ENCODE measurements at regions not wholly inside any gene's neighbourhood (a gene's known extent, or its start where the extent isn't known, plus 50 kb on each side); places are given as distances from the start of the nearest gene placed in this dataset.

GRCh38 chr3:127108796-127109195, 84.1 kb upstream of the PRR23E start:
- DNase-seq, result no peak

DNA sequence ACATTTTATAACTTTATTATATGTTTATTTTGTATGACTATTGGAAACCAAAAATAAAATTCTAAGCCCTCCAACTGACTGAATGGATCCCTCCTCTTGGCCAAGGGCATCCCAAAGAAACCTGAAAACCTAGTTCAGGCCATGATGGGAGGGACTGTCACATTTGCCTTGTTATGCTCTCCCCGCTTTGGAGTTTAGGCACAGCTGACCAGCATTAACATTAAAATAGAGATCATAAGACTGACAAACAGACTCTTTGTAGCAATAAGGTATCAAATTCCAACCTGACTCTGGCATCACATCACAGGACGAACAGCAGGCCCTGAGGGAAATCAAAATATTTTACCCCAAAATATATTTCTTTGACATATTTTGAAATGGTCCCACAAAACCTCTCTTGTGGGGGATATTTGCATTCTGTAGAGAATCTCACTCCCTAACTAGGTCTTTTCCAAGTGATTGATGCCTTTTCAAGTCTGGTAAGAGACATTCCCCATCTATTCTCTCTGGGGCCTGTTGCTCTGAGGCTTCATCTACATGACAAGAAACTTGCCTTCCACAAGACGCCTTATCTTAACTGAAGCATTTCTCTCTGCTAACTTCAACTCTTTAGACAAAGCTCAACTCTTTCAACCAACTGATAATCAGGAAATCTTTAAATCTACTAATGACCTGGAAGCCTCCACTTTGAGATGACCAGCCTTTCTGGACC, 81.8 kb upstream of the PRR23E start:
- DNase-seq, result no peak

DNA sequence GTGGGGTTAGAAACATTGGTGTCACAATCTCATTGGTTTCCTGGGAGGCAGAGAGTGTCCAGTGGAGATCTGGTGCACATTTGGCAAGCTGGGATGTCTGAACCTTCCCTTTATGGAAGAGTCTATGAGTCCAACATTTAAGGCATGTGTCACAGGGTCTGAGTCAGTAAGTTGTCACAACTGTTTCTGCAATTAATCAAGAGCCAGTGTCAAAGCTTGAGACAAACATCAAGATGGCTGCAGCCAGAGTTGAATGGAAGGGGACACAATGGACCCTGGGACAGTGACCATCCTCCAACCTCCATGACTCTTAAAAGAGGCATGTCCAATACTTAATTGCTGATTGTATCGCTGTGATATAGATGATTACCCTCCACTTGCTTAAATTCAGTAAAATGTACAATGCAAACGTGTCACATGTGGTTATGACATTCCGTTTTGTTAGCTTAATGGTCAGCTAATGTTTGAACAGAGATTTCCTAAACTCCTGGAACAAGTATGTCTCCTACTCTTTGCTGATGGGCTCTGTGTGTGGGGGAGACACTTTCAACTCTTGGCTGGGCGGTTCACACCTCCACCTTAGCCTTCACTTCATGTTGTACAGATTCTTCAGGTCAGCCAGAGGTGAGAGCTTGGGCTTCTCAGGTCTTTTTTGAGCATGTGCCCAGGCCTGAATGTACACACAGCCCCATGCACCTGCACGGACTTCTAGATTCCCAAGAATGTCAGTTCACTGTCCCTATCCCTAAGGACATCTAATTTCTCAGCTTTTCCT, 79.9 kb upstream of the PRR23E start:
- DNase-seq, result no peak

DNA sequence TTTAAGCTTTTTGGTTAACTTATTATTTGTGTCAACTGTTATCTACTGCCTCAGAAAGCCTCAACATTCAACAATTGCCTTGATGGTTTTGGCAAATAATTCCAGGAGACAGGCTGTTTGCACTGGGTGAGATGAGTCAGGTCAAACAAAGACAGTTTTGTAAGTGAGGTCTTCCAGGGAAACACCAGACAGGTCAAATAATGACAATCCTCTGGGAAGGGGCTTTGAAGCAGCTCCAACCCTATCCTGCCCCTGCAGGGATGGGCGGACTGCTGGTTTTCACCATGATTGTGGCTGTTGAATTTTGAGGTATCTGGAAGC, 79.4 kb upstream of the PRR23E start:
- no peak for DNase-seq

GRCh38 chr3:127114337-127115070, 78.4 kb upstream of the PRR23E start:
- DNase-seq, result no peak

- DNase-seq, result no peak
Measured at GRCh38 chr3:127115691-127116351, 77.1 kb upstream of the PRR23E start.

- DNase-seq, result no peak
Measured at GRCh38 chr3:127118366-127118765, 74.6 kb upstream of the PRR23E start.

DNA sequence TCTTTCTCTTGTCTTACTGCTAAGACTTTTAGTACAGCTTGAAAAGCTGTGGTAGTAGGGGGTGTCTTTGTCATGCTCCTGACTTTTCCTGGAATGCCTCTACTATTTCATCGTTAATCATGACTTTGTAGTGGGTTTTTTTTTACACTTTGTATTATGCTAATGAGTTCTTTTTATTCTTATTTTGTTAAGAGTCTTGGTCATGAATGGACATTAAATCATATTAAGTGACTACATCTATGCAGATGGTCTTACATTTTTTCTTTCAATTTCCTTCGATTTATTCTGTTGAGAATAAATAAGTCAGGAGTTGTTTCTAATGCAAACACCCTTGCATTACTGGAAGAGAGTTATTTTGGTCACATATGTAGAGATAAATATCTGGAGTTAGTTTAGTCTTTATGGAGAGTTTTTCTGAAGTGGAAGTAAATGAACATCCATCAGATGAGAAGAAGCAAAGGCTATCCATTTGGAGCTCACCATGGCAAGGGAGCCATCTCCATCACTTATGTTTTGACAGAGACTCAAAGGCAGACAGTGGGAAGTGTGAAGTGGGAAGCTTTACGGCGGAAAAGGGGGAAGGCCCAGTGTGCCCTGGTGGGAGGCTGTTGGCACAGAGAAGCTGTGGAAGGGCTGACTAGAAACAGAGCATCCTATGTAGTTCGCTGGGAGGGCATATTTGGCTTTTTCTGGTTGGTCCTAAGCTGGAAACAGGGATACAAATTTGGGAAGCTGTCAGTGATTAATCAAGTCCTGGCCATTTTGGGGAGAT, 73.1 kb upstream of the PRR23E start:
- no peak for DNase-seq

DNA sequence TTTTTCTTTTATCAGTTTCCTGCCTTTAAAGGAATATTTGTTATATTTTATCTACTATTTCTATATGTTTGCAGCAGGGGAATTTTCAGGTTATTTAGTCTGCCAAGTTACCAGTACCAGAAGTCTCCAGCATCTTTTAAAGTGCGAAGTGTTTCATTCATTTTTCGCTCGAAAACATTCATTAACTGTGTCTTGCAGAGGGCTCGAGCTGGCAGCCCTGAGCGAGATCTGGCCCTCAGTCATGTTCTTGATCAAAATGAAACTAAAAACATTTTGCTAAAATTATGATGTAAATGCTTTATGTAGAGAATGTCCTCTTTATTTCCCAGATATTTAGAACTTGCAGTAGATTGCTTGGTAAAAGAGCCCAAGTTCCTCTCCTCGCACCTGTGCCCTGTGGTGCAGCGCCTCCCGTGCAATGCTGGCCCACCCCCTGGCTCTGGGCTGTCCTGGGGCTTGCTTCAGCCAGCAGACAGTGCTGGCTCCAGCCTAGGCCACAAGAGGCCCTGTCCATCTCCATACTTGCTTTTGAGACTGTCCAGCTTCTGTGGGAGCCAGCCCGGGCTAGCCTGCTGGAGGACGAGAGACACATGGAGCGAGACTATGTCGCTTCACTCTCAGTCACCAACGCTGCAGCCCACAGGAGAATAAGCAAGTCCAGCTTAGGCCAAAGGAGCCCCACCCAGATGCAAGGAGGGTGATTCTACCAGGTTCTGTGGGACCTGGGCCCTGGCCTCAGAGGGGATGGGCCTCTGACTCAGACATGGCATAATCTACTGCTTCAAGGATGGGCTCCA, 71.9 kb upstream of the PRR23E start:
- no peak for DNase-seq

DNA sequence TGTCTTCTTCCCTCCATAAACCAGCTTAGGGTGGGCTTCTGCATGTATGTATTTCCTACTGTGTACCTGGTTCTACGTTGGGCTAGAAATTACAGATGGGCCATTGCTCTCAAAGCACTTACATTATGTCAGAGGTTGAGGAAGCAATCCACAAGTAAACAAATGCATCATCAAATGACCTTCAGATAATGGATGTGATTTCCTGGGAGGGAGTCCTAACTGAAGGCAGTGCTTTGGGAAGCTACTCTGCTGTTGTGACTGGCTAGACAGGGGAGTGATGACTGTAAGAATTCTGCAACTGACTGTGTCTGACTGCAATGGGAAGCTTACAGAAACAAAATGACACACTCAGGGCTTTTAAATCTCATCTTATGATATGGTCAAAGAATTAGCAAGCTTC, 71.0 kb upstream of the PRR23E start:
- DNase-seq, result no peak

GRCh38 chr3:127123533-127123932, 69.4 kb upstream of the PRR23E start:
- DNase-seq, result no peak

- no peak for DNase-seq
Measured at GRCh38 chr3:127124120-127124519, 68.8 kb upstream of the PRR23E start.

DNA sequence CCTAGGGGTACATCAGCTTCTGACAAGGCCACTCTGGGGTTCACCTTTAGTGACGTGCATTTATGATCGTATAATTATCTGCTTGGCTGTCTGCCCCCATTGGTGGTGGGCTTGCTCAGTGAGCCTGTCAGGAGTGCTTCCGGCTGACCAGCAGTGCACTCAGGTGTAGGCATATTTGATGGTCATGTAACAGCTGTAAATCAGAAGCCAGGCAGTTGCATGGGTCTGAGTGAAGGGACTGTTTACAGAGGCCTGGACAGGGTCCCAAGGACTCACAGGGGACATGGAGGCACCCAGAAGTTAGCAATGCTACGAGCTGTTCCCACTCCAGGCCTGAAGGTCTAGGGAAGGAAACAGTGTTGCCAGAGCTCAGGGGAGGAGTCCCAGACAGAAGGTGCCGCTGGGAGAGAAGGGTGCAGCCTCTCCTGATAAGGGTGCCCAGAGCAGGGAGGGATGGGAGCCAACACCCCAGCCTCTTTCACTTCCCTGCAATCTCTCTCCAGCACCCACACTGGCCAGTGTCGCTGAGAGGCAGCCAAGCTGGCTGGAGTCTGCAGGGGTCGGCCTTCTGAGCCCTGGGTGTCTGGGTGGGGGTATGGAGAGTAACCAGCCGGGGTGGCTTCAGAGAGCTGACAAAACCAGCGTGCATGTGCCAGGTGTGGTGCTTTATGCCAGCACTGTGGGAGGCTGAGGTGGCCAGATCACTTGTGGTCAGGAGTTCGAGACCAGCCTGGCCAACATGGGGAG, 61.3 kb upstream of the PRR23E start:
- DNase-seq, result no peak

DNA sequence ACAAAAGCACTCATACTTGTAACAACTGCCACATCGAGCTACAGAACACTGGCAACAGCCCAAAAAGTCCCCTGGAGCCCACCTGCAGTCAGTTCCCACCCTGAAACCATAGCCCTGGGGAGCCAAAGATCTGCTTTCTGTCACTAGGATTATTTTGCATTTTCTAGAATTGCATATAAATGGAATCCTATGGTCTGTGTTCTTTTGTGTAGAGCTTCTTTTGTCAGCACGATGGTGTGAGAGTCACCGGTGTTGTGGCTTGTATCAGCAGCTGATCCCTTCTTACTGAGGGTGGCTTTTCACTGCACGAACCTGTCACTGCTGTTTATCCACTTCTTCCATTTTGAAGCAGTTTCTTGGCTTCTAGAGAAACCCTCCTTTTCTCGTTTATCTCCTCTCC, 60.1 kb upstream of the PRR23E start:
- DNase-seq, result no peak

DNA sequence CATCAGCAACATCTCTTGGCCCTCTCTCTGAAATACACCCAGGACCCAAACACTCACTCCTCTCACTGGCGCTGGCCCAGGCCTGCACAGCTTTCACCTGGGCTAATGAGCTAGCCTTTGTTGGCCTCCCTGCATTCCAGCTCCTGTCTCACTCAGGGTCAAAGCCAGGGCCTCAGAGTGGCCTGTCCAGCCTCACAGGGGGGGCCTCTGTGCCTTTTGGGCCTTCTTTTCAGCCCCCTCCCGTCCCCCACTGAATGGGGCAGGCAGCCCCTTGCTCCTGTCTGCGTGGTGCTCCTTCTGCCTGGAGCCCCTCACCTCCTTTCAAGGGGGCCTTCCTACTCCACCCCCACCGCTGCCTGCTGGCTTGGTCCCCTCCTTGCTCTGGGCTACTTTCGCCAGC, 59.0 kb upstream of the PRR23E start:
- DNase-seq, result no peak

DNA sequence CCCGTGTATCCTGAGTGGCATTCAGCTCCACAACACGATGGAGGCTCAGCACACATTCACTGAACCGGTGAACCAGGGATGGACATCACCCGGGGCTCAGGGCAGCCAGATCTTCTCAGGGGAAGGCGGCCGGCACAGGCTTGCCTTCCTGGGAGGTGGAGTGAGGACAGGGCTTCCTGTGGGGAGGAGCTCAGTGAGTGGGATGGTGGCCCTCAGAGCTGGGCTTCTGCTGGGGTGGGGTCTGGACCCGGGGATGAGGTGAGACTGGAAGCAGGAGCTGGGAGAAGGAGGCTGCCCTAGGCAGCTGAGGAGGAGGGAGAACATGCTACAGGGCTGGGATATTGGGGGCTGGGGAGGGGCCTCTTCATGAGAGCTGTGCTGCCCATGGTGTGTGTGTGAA, 58.5 kb upstream of the PRR23E start:
- DNase-seq, result no peak

DNA sequence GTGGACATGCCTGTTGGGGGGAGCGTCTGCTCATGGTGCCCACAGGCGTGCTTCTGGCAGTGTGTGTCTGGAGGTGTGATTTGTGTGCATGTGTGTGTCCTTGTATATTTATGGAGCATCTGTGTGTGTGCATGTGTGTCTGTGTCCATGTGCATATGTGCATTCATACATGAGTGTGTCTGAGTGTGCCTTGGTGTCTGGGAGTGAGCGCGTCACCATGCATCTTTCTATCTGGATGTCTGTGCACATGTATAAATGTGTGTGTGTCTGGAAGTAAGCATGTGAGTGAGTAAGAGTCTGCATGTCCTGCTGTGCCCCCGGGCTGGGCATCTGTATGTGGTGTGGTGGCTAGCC, 58.1 kb upstream of the PRR23E start:
- DNase-seq, result no peak

- DNase-seq, result peak; percentile 42 to 73 (median 54)
Measured at GRCh38 chr3:127135241-127136023, 57.5 kb upstream of the PRR23E start.

- peak in 1 of 4 experiments; percentile 8 for DNase-seq
Measured at GRCh38 chr3:127136024-127136600, 56.8 kb upstream of the PRR23E start.

DNA sequence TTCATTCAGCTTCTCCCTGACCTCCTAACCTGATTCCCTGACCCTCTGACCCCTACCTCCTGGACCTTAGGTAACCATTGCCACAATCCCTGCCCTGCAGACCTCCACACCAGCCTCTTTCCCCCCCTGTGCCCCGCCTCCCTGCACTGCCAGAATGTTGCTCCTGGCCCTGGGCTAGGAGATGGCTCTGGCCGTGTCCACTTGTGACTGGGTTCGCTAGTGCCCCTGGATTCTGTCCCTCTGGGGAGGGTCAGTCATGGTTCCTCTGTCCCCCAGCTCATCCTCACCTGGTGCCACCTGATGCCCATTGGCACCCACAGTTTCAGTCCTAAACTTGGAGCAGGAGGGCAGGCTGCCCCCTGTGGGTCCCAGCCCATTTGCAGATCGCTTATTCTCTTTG, 56.2 kb upstream of the PRR23E start:
- DNase-seq, result no peak
